ENCODE measurements at regions not wholly inside any gene's neighbourhood (a gene's known extent, or its start where the extent isn't known, plus 50 kb on each side); places are given as distances from the start of the nearest gene placed in this dataset.

GRCh38 chr7:53806119-53806518 is 736.1 kb upstream of the VSTM2A start:
- H3K36me3 ChIP-seq (replicated peaks in 1 of 2; ENCODE audit: control insufficient read depth in 1 of 2, insufficient read depth in 2 of 2, low read length in 2 of 2) = no peaks in the 10 kb centered on the region
- no peak overlapping the region for H3K9ac ChIP-seq (ENCODE audit: insufficient read depth, low read depth, low read length)
- peaks cover 68% of the 10 kb centered on the region for H3K9me3 ChIP-seq (ENCODE audit: low read length)
- CTCF ChIA-PET (ENCODE audit: low intra/inter-chr PET ratio, low total read pairs) = no interaction called here
- H3K27me3 ChIP-seq (ENCODE audit: control insufficient read depth in 1 of 2, insufficient read depth in 2 of 2, low read length in 2 of 2) = no peaks in the 10 kb centered on the region
- no peak overlapping the region for H3K27ac ChIP-seq (ENCODE audit: extremely low read length, insufficient read depth, low read length)
- FAIRE-seq = no peak
- H2AFZ ChIP-seq (ENCODE audit: low read length) = no peak overlapping the region
- intact Hi-C loops (cut with micrococcal nuclease; ENCODE audit: unreplicated experiment) (no loop called here), in situ Hi-C loops (cut with HindIII; ENCODE audit: extremely low pct_ligation_motif_present, low pct_unique_long_range_greater_than_20kb) (no loop called here)
- H4K20me1 ChIP-seq (ENCODE audit: insufficient read depth, low read length) = no peaks in the 10 kb centered on the region
- H3K4me1 ChIP-seq (ENCODE audit: insufficient read depth, low read length) = no peaks in the 10 kb centered on the region
- no peak overlapping the region for H3K4me2 ChIP-seq (ENCODE audit: low read depth, low read length)
- BruUV-seq (replicated peaks) = no TSS peak
- no peak for ATAC-seq
- DNase-seq (ENCODE audit: low spot score) = no peak
- no peak overlapping the region for H3K4me3 ChIP-seq (replicated peaks in 1 of 3; ENCODE audit: insufficient read depth in 1 of 3, low read depth in 2 of 3, low read length in 3 of 3)
- POLR2A ChIA-PET = no interaction called here
- no peaks in the 10 kb centered on the region for H3K79me2 ChIP-seq (ENCODE audit: insufficient read depth, low read length)
- TF ChIP-seq NCOA2 (CRISPR knock-in tag; IDR thresholded peaks at IDR 0.05) (no peak), CBFB (CRISPR knock-in tag; IDR thresholded peaks at IDR 0.05) (no peak), ZNF614 (CRISPR knock-in tag; IDR thresholded peaks at IDR 0.05; ENCODE audit: borderline replicate concordance) (no peak), HDAC6 (IDR thresholded peaks at IDR 0.05; ENCODE audit: low read depth, low read length) (no peak), JDP2 (CRISPR knock-in tag; IDR thresholded peaks at IDR 0.05; ENCODE audit: borderline replicate concordance) (no peak), ZNF557 (CRISPR knock-in tag; IDR thresholded peaks at IDR 0.05) (no peak), SMAD1 (CRISPR knock-in tag; IDR thresholded peaks at IDR 0.05; ENCODE audit: borderline replicate concordance, low read depth) (no peak), ZNF678 (CRISPR knock-in tag; IDR thresholded peaks at IDR 0.05) (no peak), PTBP1 (IDR thresholded peaks at IDR 0.05; ENCODE audit: low read depth, low read length, poor library complexity, severe bottlenecking) (no peak), ZNF607 (CRISPR knock-in tag; IDR thresholded peaks at IDR 0.05; ENCODE audit: borderline replicate concordance) (no peak), CREB1 (IDR thresholded peaks at IDR 0.05) (no peak), CREB1 (CRISPR knock-in tag; IDR thresholded peaks at IDR 0.05) (no peak), NR2F6 (IDR thresholded peaks at IDR 0.05) (no peak), NR2F6 (CRISPR knock-in tag; IDR thresholded peaks at IDR 0.05) (no peak), ZNF460 (CRISPR knock-in tag; IDR thresholded peaks at IDR 0.05; ENCODE audit: borderline replicate concordance) (no peak), ZNF317 (CRISPR knock-in tag; IDR thresholded peaks at IDR 0.05) (no peak), SETDB1 (CRISPR knock-in tag; IDR thresholded peaks at IDR 0.05; ENCODE audit: borderline replicate concordance) (no peak), ZGPAT (CRISPR knock-in tag; IDR thresholded peaks at IDR 0.05) (no peak), HMGXB3 (CRISPR knock-in tag; IDR thresholded peaks at IDR 0.05; ENCODE audit: borderline replicate concordance) (no peak), MXD3 (CRISPR knock-in tag; IDR thresholded peaks at IDR 0.05) (no peak)
